Esophagus muscularis mucosa (tissue), 3 donors: ENCODE measurements at regions not wholly inside any gene's neighbourhood (a gene's known extent, or its start where the extent isn't known, plus 50 kb on each side); places are given as distances from the start of the nearest gene placed in this dataset.

Experiments
- POLR2A ChIP-seq: fragments of 450-650 bp; IDR thresholded peaks from one replicate; pipeline ENCODE4 v1.6.1; 2017; ENCODE audit warnings: antibody characterized with exemption, moderate library complexity, mild to moderate bottlenecking, low read depth
- TF ChIP-seq, protein P1 (sequence below), 3 experiments: fragments of 200-600 bp in 2 of 3; fragments of 450-650 bp in 1 of 3; sonication (generic) in 2 of 3; IDR thresholded peaks; one replicate each; pipeline ENCODE4 v1.5.1; 2017 to 2019; ENCODE audit warnings: antibody characterized with exemption in 3 of 3, mild to moderate bottlenecking in 2 of 3, moderate library complexity in 1 of 3

DNA sequence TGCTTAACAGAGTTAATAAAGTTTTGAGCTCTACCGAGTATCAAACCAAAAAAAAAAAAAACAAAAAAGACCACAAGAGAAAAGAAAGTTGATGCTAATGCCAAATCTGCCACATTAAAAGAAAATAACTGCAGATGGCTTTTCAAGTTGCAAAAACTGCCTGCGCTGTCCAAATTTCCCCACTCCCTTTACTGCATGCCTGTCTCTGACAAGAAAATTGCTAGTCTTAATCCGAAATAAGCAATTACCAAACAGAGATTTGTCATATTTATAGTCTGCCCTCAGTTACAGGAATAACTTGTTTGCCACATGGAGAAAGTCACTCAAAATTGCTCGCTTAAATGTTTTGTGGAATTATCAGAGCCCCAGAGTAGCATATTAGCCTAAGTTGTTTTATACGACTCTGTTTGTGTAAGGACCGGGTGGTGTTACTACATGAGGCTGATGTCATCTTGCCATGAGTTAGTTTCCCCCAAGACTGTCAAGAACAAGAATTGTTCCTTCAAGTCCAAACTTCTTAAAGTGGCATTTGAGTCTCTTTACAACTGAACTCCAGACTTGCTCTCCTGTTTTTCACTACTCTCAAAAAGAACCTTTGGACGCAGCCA lies 160.9 kb downstream of the CEP120 start:
- TF ChIP-seq, protein P1, sequence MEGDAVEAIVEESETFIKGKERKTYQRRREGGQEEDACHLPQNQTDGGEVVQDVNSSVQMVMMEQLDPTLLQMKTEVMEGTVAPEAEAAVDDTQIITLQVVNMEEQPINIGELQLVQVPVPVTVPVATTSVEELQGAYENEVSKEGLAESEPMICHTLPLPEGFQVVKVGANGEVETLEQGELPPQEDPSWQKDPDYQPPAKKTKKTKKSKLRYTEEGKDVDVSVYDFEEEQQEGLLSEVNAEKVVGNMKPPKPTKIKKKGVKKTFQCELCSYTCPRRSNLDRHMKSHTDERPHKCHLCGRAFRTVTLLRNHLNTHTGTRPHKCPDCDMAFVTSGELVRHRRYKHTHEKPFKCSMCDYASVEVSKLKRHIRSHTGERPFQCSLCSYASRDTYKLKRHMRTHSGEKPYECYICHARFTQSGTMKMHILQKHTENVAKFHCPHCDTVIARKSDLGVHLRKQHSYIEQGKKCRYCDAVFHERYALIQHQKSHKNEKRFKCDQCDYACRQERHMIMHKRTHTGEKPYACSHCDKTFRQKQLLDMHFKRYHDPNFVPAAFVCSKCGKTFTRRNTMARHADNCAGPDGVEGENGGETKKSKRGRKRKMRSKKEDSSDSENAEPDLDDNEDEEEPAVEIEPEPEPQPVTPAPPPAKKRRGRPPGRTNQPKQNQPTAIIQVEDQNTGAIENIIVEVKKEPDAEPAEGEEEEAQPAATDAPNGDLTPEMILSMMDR (IDR thresholded peaks at IDR 0.05) = no peak
- no peak for TF ChIP-seq POLR2A
